ENCODE measurements at regions not wholly inside any gene's neighbourhood (a gene's known extent, or its start where the extent isn't known, plus 50 kb on each side); places are given as distances from the start of the nearest gene placed in this dataset.

GRCh38 chr15:39269821-39270220 is 311.1 kb upstream of the THBS1 start (continued):
- TF ChIP-seq ELF1 (CRISPR knock-in tag; IDR thresholded peaks at IDR 0.05) (no peak), PHB2 (IDR thresholded peaks at IDR 0.05; ENCODE audit: partially characterized antibody) (no peak), ZNF10 (CRISPR knock-in tag; IDR thresholded peaks at IDR 0.05; ENCODE audit: borderline replicate concordance, low read depth) (no peak), NR2F6 (IDR thresholded peaks at IDR 0.05) (no peak), NR2F6 (CRISPR knock-in tag; IDR thresholded peaks at IDR 0.05) (no peak), ZNF430 (CRISPR knock-in tag; IDR thresholded peaks at IDR 0.05) (no peak), KLF12 (CRISPR knock-in tag; IDR thresholded peaks at IDR 0.05; ENCODE audit: borderline replicate concordance) (no peak), TFE3 (CRISPR knock-in tag; IDR thresholded peaks at IDR 0.05) (peak; percentile 81; the same call in 1 of the 2 replicates), MYPOP (CRISPR knock-in tag; IDR thresholded peaks at IDR 0.05) (no peak), ZNF580 (CRISPR knock-in tag; IDR thresholded peaks at IDR 0.05; ENCODE audit: borderline replicate concordance, low read depth) (no peak), FOXA1 (IDR thresholded peaks at IDR 0.05) (no peak), FOXA1 (CRISPR knock-in tag; IDR thresholded peaks at IDR 0.05) (peak; percentile 43), AHR (CRISPR knock-in tag; IDR thresholded peaks at IDR 0.05) (no peak), SOX6 (IDR thresholded peaks at IDR 0.05) (no peak), SOX6 (CRISPR knock-in tag; IDR thresholded peaks at IDR 0.05) (peak; percentile 80)
